GM19043 (cell line): ENCODE measurements at regions not wholly inside any gene's neighbourhood (a gene's known extent, or its start where the extent isn't known, plus 50 kb on each side); places are given as distances from the start of the nearest gene placed in this dataset.

Source experiments
- ATAC-seq: cut with Tn5 transposase; IDR thresholded peaks from one replicate; pipeline ENCODE4 v1.9.1; 2021; ENCODE audit warnings: low read depth; ENCODE audit not compliant: unreplicated experiment

GRCh38 chr5:143992496-143992895, 178.0 kb downstream of the YIPF5 start:
- no peak for ATAC-seq

DNA sequence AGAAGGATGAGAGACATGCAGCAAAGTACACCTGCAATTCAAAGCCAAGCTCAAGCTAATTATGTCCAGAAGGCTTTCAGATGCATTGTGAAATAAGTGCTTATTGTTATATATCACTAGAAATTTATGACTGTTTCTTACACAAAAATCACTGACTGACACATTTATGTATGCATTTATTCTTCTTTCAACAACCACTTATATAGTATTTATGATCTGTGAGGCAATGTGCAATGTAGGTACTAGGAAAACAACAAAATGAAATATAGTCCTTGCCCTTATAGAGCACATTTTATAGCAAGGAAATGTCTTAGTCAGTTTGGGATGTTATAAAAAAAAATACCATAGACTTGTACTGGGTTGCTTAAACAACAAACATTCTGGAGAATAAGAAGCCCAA, 167.6 kb downstream of the YIPF5 start:
- ATAC-seq, result no peak

GRCh38 chr5:144003636-144004035, 166.8 kb downstream of the YIPF5 start:
- no peak for ATAC-seq

DNA sequence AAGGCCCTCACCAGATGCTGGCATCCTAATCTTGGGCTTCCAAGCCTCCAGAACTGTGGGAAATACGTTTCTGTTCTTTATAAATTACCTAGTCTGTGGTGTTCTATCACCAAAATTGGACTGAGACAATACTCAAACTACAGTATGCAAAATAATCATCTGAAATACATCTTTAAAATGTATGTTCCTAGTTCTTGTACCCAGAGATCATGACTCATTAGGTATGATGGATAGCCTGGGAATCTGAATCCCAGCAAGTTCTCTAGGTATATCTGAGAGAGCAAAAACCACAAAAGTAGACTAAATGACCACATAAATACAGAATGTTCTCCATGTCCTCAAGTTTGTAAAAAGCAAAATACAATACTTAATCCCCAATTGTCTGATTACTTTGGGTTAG, 166.3 kb downstream of the YIPF5 start:
- ATAC-seq, result no peak

DNA sequence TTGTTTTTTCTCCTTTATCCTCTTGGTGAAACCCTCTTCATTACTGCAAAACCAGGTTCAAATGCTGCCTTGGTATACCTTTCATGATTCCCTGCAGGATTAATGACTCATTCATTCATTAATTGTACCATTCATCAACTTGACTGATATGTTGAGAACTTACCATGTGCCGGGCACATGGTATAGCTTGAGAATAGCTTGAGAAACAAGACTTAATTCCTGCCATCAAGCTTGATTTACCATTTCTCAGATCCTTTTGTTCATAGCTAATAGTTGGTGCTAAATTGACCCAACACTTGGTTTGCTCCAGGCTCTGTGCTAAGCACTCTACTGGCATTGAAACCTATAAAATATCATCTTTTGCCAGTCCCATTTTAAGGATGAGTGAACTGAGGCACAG, 165.7 kb downstream of the YIPF5 start:
- no peak for ATAC-seq

- no peak for ATAC-seq
Observed at GRCh38 chr5:144009116-144009515, 161.3 kb downstream of the YIPF5 start.

- ATAC-seq, result no peak
Observed at GRCh38 chr5:144011388-144011787, 159.1 kb downstream of the YIPF5 start.

- no peak for ATAC-seq
Observed at GRCh38 chr5:144013816-144014215, 156.6 kb downstream of the YIPF5 start.

- no peak for ATAC-seq
Observed at GRCh38 chr5:144015961-144016360, 154.5 kb downstream of the YIPF5 start.

GRCh38 chr5:144017119-144017518, 153.3 kb downstream of the YIPF5 start:
- ATAC-seq, result no peak

DNA sequence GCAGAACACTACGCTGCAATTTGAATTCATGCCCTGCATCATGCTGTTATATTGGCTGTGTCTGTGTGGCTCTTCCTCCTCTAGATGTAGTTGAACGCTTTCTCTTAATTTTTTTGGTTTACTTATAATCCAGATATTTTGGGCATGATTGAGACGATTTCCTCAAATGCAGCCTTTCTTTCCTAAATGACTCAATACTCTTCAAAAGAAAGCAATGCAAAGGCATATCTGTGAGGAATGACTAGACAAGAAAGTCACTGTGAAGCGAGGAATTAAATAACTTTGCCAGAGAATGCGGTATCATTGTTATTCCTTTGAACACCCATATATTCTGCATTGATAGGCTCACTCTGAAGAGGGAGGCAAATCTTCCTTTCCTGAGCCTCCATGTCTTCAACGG, 152.8 kb downstream of the YIPF5 start:
- ATAC-seq, result no peak

GRCh38 chr5:144024090-144024489, 146.4 kb downstream of the YIPF5 start:
- ATAC-seq, result no peak

DNA sequence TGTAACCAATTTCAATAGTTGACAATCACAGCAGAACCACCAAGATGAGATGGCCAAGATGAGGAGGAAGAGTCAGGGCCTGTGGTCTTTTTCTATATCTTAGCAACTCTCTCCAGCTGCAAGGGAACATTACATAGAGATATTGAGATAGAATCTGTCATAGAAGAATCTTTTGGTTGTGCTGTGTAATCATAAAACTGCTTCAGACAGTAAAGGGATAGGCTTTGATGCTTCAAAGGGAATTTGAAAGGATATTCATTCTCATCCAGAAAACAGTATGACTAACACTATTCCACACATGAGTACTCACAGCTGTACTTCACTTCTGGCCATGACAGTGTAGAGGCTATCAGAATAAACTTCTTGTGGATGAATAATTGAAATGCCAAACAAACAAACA, 145.9 kb downstream of the YIPF5 start:
- no peak for ATAC-seq

DNA sequence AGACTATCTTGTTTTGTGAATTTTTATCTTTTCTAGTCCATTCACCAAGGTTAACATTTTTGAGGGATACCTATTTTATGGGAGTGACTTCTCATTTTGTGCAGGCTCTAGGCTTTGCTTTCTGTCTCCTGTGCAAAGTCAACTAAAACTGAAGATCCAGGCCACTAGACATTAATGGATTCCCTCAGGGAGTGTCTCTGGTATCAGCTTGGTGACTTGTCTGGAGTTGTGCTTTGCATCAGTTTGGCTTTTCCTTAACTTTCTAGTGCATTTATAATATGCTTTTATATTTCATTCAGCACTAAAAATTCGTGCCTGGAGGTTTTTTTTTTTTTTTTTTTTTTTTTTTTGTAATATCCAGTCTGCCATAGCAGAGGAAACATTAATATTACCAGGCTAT, 144.2 kb downstream of the YIPF5 start:
- ATAC-seq, result no peak

DNA sequence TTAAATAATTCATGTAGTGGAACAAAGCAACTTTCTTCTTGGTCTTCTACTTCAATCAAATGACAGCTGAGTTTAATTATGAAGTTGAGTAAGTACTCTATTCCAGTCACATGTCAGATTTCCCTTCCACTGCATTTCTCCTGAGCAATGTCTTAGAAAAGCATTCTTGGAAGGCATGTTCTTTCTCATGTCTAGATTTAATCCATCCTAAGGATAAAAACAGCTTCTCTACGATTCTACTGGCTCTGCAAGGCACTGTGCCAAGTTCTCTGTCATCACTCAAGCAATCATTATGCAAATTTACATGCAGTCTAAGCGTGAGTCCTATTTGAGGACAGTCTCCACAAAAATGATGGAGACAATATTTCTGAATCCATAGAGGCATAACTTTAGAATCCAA, 142.4 kb downstream of the YIPF5 start:
- ATAC-seq, result no peak

- ATAC-seq, result no peak
Observed at GRCh38 chr5:144028636-144029035, 141.8 kb downstream of the YIPF5 start.

- no peak for ATAC-seq
Observed at GRCh38 chr5:144030904-144031303, 139.6 kb downstream of the YIPF5 start.

GRCh38 chr5:144032375-144032774, 138.1 kb downstream of the YIPF5 start:
- ATAC-seq, result no peak

DNA sequence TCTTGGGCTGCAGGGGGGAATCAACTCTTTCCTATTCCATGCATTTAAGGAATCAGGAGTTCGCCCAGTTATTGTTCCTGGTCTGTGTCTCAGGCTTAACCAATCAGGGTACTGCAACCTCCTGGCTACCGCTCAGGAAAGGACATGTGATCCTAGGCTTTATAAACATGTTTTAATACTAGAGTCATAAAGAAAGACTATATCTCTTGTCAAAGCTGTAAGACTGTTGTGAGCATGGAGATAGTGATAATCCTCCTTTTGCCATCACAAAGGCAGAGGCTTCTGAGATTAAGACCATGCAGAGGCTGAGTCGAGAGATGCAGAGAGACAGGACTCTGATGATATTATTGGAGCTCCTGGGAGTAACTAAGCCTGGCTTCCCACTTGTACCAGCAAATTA, 137.0 kb downstream of the YIPF5 start:
- no peak for ATAC-seq

DNA sequence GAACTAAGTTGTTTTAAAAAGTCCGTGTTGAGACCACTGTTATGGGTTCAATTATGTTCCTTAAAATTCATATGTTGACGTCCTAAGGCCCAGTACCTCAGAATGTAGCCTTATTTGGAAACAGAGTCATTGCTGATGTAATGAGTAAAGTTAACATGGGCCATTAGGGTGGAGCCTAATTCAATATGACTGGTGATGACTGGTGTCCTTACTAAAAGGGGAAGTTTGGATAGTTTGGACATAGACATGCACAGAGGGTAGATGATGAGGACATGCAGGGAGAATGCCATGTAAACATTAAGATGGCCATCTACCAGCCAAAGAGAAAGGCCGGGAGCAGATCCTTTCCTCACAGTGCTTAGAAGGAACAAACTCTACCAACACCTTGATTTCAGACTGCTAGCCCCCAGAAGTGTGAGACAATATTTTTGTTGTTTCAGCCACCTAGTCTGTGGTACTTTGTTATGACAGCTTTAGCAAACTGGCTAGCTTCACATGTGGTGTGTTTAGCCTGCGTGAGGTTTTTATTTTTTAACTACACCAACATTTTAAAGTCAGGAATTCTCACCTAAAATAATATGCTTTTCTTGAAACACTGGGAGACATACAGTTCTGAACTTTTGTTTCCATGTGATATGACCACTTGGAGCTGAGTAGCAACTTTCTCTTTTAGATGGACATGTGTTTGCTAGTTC, 135.3 kb downstream of the YIPF5 start:
- no peak for ATAC-seq

DNA sequence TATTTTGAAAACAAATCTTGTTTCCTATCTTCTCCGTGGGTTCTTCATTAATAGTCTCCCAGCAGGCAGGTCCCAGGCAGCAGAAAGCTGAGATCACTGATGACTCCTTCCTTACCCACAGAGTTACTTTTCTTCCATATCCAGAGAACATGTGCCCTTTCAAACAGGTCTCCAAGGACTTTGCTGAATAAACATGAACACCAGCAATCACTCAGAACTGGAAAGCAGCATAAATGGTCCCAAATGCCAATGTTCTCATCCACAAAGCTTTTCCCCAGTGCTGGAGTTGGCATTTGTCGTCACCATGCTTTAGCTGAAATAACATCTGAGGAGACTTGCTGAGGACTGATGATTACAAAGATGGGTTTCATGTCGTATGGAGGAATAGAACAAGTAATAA, 134.0 kb downstream of the YIPF5 start:
- no peak for ATAC-seq

GRCh38 chr5:144040615-144041305, 129.7 kb downstream of the YIPF5 start:
- no peak for ATAC-seq
